ENCODE measurements at regions not wholly inside any gene's neighbourhood (a gene's known extent, or its start where the extent isn't known, plus 50 kb on each side); places are given as distances from the start of the nearest gene placed in this dataset.

- Histone ChIP-seq H3K9ac (ENCODE audit: low read depth, low read length, poor library complexity, severe bottlenecking) (no peak overlapping the region), H4K20me1 (ENCODE audit: insufficient read depth, low read length, poor library complexity, severe bottlenecking) (no peaks in the 10 kb centered on the region), H3K79me2 (ENCODE audit: insufficient read depth, low read length) (no peaks in the 10 kb centered on the region), H3F3A (ENCODE audit: low read depth) (no peaks in the 10 kb centered on the region), H3K4me3 (ENCODE audit: low read length, poor library complexity, severe bottlenecking) (no peak overlapping the region), H3K36me3 (ENCODE audit: insufficient read depth, low read length) (no peaks in the 10 kb centered on the region), H3K9me2 (replicated peaks; ENCODE audit: low read depth, low read length) (no peaks in the 10 kb centered on the region), H3K27me3 (ENCODE audit: insufficient read depth, low read length, poor library complexity, severe bottlenecking) (no peaks in the 10 kb centered on the region), H3K9me3 (ENCODE audit: insufficient read depth, low read depth, low read length) (no peaks in the 10 kb centered on the region), H3K4me2 (ENCODE audit: low read depth, low read length, poor library complexity, severe bottlenecking) (no peak overlapping the region), H3K4me1 (ENCODE audit: insufficient read depth, low read length, poor library complexity, severe bottlenecking) (no peaks in the 10 kb centered on the region), H2AFZ (ENCODE audit: low read length) (no peak overlapping the region)
- TF ChIP-seq EZH2phosphoT487 (IDR thresholded peaks at IDR 0.05; ENCODE audit: borderline replicate concordance), result no peak
- TF ChIP-seq CTCF (conservative IDR thresholded peaks at IDR 0.05; ENCODE audit: low read length), result no peak
Observed at GRCh38 chr6:98037571-98037970, 754.6 kb upstream of the MMS22L start.

GRCh38 chr6:98039443-98039842 lies 756.4 kb upstream of the MMS22L start:
- Histone ChIP-seq H2AFZ (ENCODE audit: low read length) (peak overlapping the region; percentile 81), H3K4me3 (ENCODE audit: low read length, poor library complexity, severe bottlenecking) (no peak overlapping the region), H3K9ac (ENCODE audit: low read depth, low read length, poor library complexity, severe bottlenecking) (no peak overlapping the region), H3K9me3 (ENCODE audit: insufficient read depth, low read depth, low read length) (no peaks in the 10 kb centered on the region), H3K4me1 (ENCODE audit: insufficient read depth, low read length, poor library complexity, severe bottlenecking) (no peaks in the 10 kb centered on the region), H3K36me3 (ENCODE audit: insufficient read depth, low read length) (no peaks in the 10 kb centered on the region), H3F3A (ENCODE audit: low read depth) (no peaks in the 10 kb centered on the region), H4K20me1 (ENCODE audit: insufficient read depth, low read length, poor library complexity, severe bottlenecking) (no peaks in the 10 kb centered on the region), H3K9me2 (replicated peaks; ENCODE audit: low read depth, low read length) (no peaks in the 10 kb centered on the region), H3K27me3 (ENCODE audit: insufficient read depth, low read length, poor library complexity, severe bottlenecking) (no peaks in the 10 kb centered on the region), H3K79me2 (ENCODE audit: insufficient read depth, low read length) (no peaks in the 10 kb centered on the region), H3K4me2 (ENCODE audit: low read depth, low read length, poor library complexity, severe bottlenecking) (no peak overlapping the region)
- no peak for TF ChIP-seq EZH2phosphoT487 (IDR thresholded peaks at IDR 0.05; ENCODE audit: borderline replicate concordance)
- TF ChIP-seq CTCF (conservative IDR thresholded peaks at IDR 0.05; ENCODE audit: low read length), result no peak

GRCh38 chr6:98039904-98040607 lies 757.0 kb upstream of the MMS22L start:
- peak overlapping the region; percentile 24 for H3K4me2 ChIP-seq (ENCODE audit: low read depth, low read length, poor library complexity, severe bottlenecking)
- no peaks in the 10 kb centered on the region for H3K9me3 ChIP-seq (ENCODE audit: insufficient read depth, low read depth, low read length)
- H3K36me3 ChIP-seq (ENCODE audit: insufficient read depth, low read length), result no peaks in the 10 kb centered on the region
- H4K20me1 ChIP-seq (ENCODE audit: insufficient read depth, low read length, poor library complexity, severe bottlenecking), result no peaks in the 10 kb centered on the region
- no peak overlapping the region for H3K4me3 ChIP-seq (ENCODE audit: low read length, poor library complexity, severe bottlenecking)
- H3K79me2 ChIP-seq (ENCODE audit: insufficient read depth, low read length), result no peaks in the 10 kb centered on the region
- no peaks in the 10 kb centered on the region for H3F3A ChIP-seq (ENCODE audit: low read depth)
- no peaks in the 10 kb centered on the region for H3K4me1 ChIP-seq (ENCODE audit: insufficient read depth, low read length, poor library complexity, severe bottlenecking)
- H3K9me2 ChIP-seq (replicated peaks; ENCODE audit: low read depth, low read length), result no peaks in the 10 kb centered on the region
- no peaks in the 10 kb centered on the region for H3K27me3 ChIP-seq (ENCODE audit: insufficient read depth, low read length, poor library complexity, severe bottlenecking)
- H3K9ac ChIP-seq (ENCODE audit: low read depth, low read length, poor library complexity, severe bottlenecking), result no peak overlapping the region
- peak overlapping the region; percentile 81 for H2AFZ ChIP-seq (ENCODE audit: low read length)
- TF ChIP-seq EZH2phosphoT487 (IDR thresholded peaks at IDR 0.05; ENCODE audit: borderline replicate concordance), result no peak
- TF ChIP-seq CTCF (conservative IDR thresholded peaks at IDR 0.05; ENCODE audit: low read length), result peak; percentile 49
